Activated CD4-positive, alpha-beta T cell treated with anti-CD3 and anti-CD28 coated beads, Interleukin-2, amount 50 U/mL, for 16 hours (primary cell): ENCODE measurements at regions not wholly inside any gene's neighbourhood (a gene's known extent, or its start where the extent isn't known, plus 50 kb on each side); places are given as distances from the start of the nearest gene placed in this dataset.
"Not testable (repeated sequence)": the region's sequence is repeated elsewhere in the genome, so short reads cannot be mapped to it uniquely, and the experiment has no call there.

Experiments used
- DNase-seq: peaks from one replicate; pipeline ENCODE4 v3.0.0-alpha.2; 2020

GRCh38 chr5:62824936-62825335 is 246.3 kb downstream of the LRRC70 start:
- no peak for DNase-seq

- DNase-seq, result not testable (repeated sequence)
Measured at GRCh38 chr5:62817043-62817442, 238.4 kb downstream of the LRRC70 start.

- DNase-seq, result no peak
Measured at GRCh38 chr5:62814991-62815390, 236.4 kb downstream of the LRRC70 start.

GRCh38 chr5:62812621-62813255 is 234.1 kb downstream of the LRRC70 start:
- DNase-seq, result no peak

GRCh38 chr5:62804819-62805218 is 226.2 kb downstream of the LRRC70 start:
- not testable (repeated sequence) for DNase-seq

GRCh38 chr5:62795926-62796325 is 217.3 kb downstream of the LRRC70 start:
- no peak for DNase-seq

GRCh38 chr5:62794456-62794855 is 215.8 kb downstream of the LRRC70 start:
- no peak for DNase-seq

- DNase-seq, result no peak
Measured at GRCh38 chr5:62791059-62791458, 212.4 kb downstream of the LRRC70 start.

GRCh38 chr5:62790348-62790747 is 211.7 kb downstream of the LRRC70 start:
- DNase-seq, result no peak

GRCh38 chr5:62786099-62786498 is 207.5 kb downstream of the LRRC70 start:
- DNase-seq, result no peak

- DNase-seq, result no peak
Measured at GRCh38 chr5:62785588-62785987, 207.0 kb downstream of the LRRC70 start.

GRCh38 chr5:62783374-62784057 is 204.9 kb downstream of the LRRC70 start:
- no peak for DNase-seq

GRCh38 chr5:62780888-62781287 is 202.3 kb downstream of the LRRC70 start:
- no peak for DNase-seq

GRCh38 chr5:62780230-62780629 is 201.6 kb downstream of the LRRC70 start:
- no peak for DNase-seq

GRCh38 chr5:62779010-62779422 is 200.4 kb downstream of the LRRC70 start:
- DNase-seq, result peak; percentile 33

- DNase-seq, result no peak
Measured at GRCh38 chr5:62778316-62779009, 199.8 kb downstream of the LRRC70 start.

- DNase-seq, result not testable (repeated sequence)
Measured at GRCh38 chr5:62777081-62777480, 198.5 kb downstream of the LRRC70 start.

GRCh38 chr5:62776592-62776991 is 198.0 kb downstream of the LRRC70 start:
- not testable (repeated sequence) for DNase-seq

- no peak for DNase-seq
Measured at GRCh38 chr5:62773460-62773859, 194.8 kb downstream of the LRRC70 start.

GRCh38 chr5:62771341-62771740 is 192.7 kb downstream of the LRRC70 start:
- DNase-seq, result no peak

- DNase-seq, result no peak
Measured at GRCh38 chr5:62767650-62768049, 189.0 kb downstream of the LRRC70 start.

GRCh38 chr5:62767077-62767476 is 188.5 kb downstream of the LRRC70 start:
- DNase-seq, result no peak

- no peak for DNase-seq
Measured at GRCh38 chr5:62762503-62762902, 183.9 kb downstream of the LRRC70 start.

- DNase-seq, result not testable (repeated sequence)
Measured at GRCh38 chr5:62757686-62758085, 179.1 kb downstream of the LRRC70 start.
